MCF 10A (cell line): ENCODE measurements at regions not wholly inside any gene's neighbourhood (a gene's known extent, or its start where the extent isn't known, plus 50 kb on each side); places are given as distances from the start of the nearest gene placed in this dataset.

Source experiments
- BruUV-seq: library from RNA; stranded (reverse); fragments of 400-500 nt; replicated peaks from 2 replicates; lab custom pipeline; 2021; lab: Mats Ljungman, UMichigan
- CTCF ChIA-PET: fragments of 300-600 bp; sonication (Branson Sonifier 250); formaldehyde crosslinking; extraction: SDS; loops from one replicate; lab custom pipeline; 2021; ENCODE audit warnings: antibody characterized with exemption, inconsistent platforms; lab: Yijun Ruan, JAX
- POLR2A ChIA-PET: fragments of 300-600, 350-650 bp; sonication (Branson Sonifier 250); formaldehyde crosslinking; extraction: SDS; loops from one replicate; lab custom pipeline; 2020; ENCODE audit warnings: antibody characterized with exemption, inconsistent platforms; lab: Yijun Ruan, JAX
- DNase-seq: peaks from one replicate; pipeline ENCODE4 v3.0.0-alpha.2; 2018; ENCODE audit not compliant: unreplicated experiment
- H3K27ac Mint-ChIP-seq: one replicate; pipeline ENCODE4 v1.8.0; 2022; ENCODE audit warnings: mild to moderate bottlenecking, low read depth, mixed read lengths; ENCODE audit not compliant: unreplicated experiment
- H3K27me3 Mint-ChIP-seq: one replicate; pipeline ENCODE4 v1.8.0; 2022; ENCODE audit warnings: mixed read lengths; ENCODE audit not compliant: insufficient read depth, unreplicated experiment
- H3K36me3 Mint-ChIP-seq: one replicate; pipeline ENCODE4 v1.8.0; 2022; ENCODE audit warnings: mild to moderate bottlenecking, moderate library complexity, mixed read lengths; ENCODE audit not compliant: insufficient read depth, unreplicated experiment
- H3K4me1 Mint-ChIP-seq: one replicate; pipeline ENCODE4 v1.8.0; 2022; ENCODE audit warnings: mixed read lengths; ENCODE audit not compliant: insufficient read depth, unreplicated experiment
- H3K4me3 Mint-ChIP-seq: one replicate; pipeline ENCODE4 v1.8.0; 2022; ENCODE audit warnings: mild to moderate bottlenecking, moderate library complexity, mixed read lengths; ENCODE audit not compliant: unreplicated experiment
- H3K9me3 Mint-ChIP-seq: one replicate; pipeline ENCODE4 v1.8.0; 2022; ENCODE audit warnings: mixed read lengths; ENCODE audit not compliant: unreplicated experiment
- CTCF ChIP-seq: fragments of 200-600 bp; IDR thresholded peaks from one replicate; pipeline ENCODE4 v1.8.0; 2022; ENCODE audit warnings: antibody characterized with exemption, mild to moderate bottlenecking; ENCODE audit not compliant: unreplicated experiment
- intact Hi-C: fragments of 100-400 bp; cut with micrococcal nuclease; formaldehyde crosslinking; loops from 2 replicates; pipeline ENCODE4 v1.14.1; 2022

GRCh38 chr13:109309625-109310363 is 476.6 kb downstream of the IRS2 start:
- Mint-ChIP-seq H3K27ac (no peak overlapping the region), H3K36me3 (no peaks in the 10 kb centered on the region), H3K4me3 (no peak overlapping the region), H3K9me3 (no peaks in the 10 kb centered on the region), H3K4me1 (no peaks in the 10 kb centered on the region), H3K27me3 (no peaks in the 10 kb centered on the region)
- DNase-seq = no peak
- no TSS peak for BruUV-seq
- POLR2A ChIA-PET = interaction anchor here (0.7 to 1.1 kb wide), 2 partner anchors 11 to 40 kb away, joined by 3 read pairs; no protein-coding TSS in a partner anchor
- intact Hi-C loops = no loop called here
- CTCF ChIA-PET = interaction anchor here (2.1 kb wide), 1 partner anchor 13 kb away, joined by 4 read pairs; no protein-coding TSS in a partner anchor
- TF ChIP-seq CTCF = no peak

DNA sequence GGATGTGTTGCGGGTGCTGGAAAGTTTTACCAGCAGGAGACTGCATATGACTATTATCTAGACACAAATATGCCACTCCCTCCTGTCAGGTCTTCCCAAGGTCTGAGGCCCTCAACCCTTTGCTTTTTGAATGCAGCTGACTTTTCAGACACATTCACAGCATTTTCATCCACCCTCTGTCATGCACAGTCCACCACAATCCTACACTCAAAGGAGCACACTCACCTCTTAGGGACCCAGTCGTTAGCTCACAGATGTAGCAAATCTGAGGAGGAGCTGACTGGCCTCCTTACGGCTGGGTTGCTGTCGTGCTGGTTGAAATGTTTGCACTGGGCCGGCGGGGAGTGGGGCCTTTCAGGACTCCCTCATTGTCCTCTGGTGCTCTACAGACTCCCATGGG is 479.4 kb downstream of the IRS2 start:
- intact Hi-C loops = no loop called here
- Mint-ChIP-seq H3K36me3 (no peaks in the 10 kb centered on the region), H3K27ac (no peak overlapping the region), H3K9me3 (no peaks in the 10 kb centered on the region), H3K4me3 (no peak overlapping the region), H3K27me3 (no peaks in the 10 kb centered on the region), H3K4me1 (no peaks in the 10 kb centered on the region)
- ChIA-PET POLR2A (no interaction called here), CTCF (no interaction called here)
- no peak for DNase-seq
- no peak for TF ChIP-seq CTCF
- no TSS peak for BruUV-seq

GRCh38 chr13:109301726-109302125 is 484.7 kb downstream of the IRS2 start:
- Mint-ChIP-seq H3K9me3 (no peaks in the 10 kb centered on the region), H3K27me3 (no peaks in the 10 kb centered on the region), H3K4me1 (no peaks in the 10 kb centered on the region), H3K36me3 (no peaks in the 10 kb centered on the region), H3K27ac (no peak overlapping the region), H3K4me3 (no peak overlapping the region)
- CTCF ChIA-PET = interaction anchor here (0.6 kb wide), 1 partner anchor 1395 kb away, joined by 4 read pairs; no protein-coding TSS in a partner anchor
- no peak for TF ChIP-seq CTCF
- POLR2A ChIA-PET = no interaction called here
- no TSS peak for BruUV-seq
- intact Hi-C loops = no loop called here
- no peak for DNase-seq

- no peak overlapping the region for H3K4me3 Mint-ChIP-seq
- ChIA-PET POLR2A (no interaction called here), CTCF (no interaction called here)
- H3K36me3 Mint-ChIP-seq = no peaks in the 10 kb centered on the region
- intact Hi-C loops = no loop called here
- H3K9me3 Mint-ChIP-seq = no peaks in the 10 kb centered on the region
- no peak for DNase-seq
- H3K27me3 Mint-ChIP-seq = no peaks in the 10 kb centered on the region
- no peaks in the 10 kb centered on the region for H3K4me1 Mint-ChIP-seq
- no peak overlapping the region for H3K27ac Mint-ChIP-seq
- BruUV-seq = no TSS peak
- no peak for TF ChIP-seq CTCF
These were observed 485.1 kb downstream of the IRS2 start for GRCh38 chr13:109301276-109301675.
